A673 (cell line): ENCODE measurements at regions not wholly inside any gene's neighbourhood (a gene's known extent, or its start where the extent isn't known, plus 50 kb on each side); places are given as distances from the start of the nearest gene placed in this dataset.

ENCODE experiments used
- BruUV-seq: library from RNA; stranded (reverse); fragments of 400-500 nt; replicated peaks from 2 replicates; lab custom pipeline; 2021; lab: Mats Ljungman, UMichigan
- CTCF ChIA-PET: fragments of 300-600 bp; sonication (Branson Sonifier 250); formaldehyde crosslinking; loops from one replicate; lab custom pipeline; 2022; ENCODE audit warnings: antibody characterized with exemption; lab: Charles Lee
- POLR2A ChIA-PET: fragments of 300-600 bp; sonication (Branson Sonifier 250); formaldehyde crosslinking; loops from one replicate; lab custom pipeline; 2022; ENCODE audit warnings: antibody characterized with exemption; ENCODE audit not compliant: low non-redundant PET; lab: Charles Lee
- DNase-seq: peaks from one replicate; pipeline ENCODE4 v3.0.0-alpha.2; 2015; ENCODE audit warnings: low spot score
- H3K27ac ChIP-seq: fragments of 200-600 bp; sonication (generic); 2 replicates; pipeline ENCODE4 v1.5.1; 2016; ENCODE audit warnings: mixed run types, low read depth, mild to moderate bottlenecking, mixed read lengths, antibody characterized with exemption, low read length; ENCODE audit not compliant: poor library complexity, severe bottlenecking
- H3K27me3 ChIP-seq: fragments of 200-600 bp; sonication (generic); replicated peaks from 2 replicates; pipeline ENCODE4 v1.6.1; 2017; ENCODE audit warnings: mixed run types, low read depth, mild to moderate bottlenecking, mixed read lengths, antibody characterized with exemption, low read length; ENCODE audit not compliant: insufficient read depth, poor library complexity
- H3K36me3 ChIP-seq: fragments of 200-600 bp; sonication (generic); 2 replicates; pipeline ENCODE4 v1.6.1; 2016; ENCODE audit warnings: mixed run types, mild to moderate bottlenecking, mixed read lengths, antibody characterized with exemption, low read length; ENCODE audit not compliant: insufficient read depth, poor library complexity, severe bottlenecking
- H3K4me1 ChIP-seq: fragments of 200-600 bp; sonication (generic); 2 replicates; pipeline ENCODE4 v1.6.1; 2017; ENCODE audit warnings: mixed run types, mild to moderate bottlenecking, mixed read lengths, antibody characterized with exemption, low read length; ENCODE audit not compliant: insufficient read depth, poor library complexity, severe bottlenecking
- H3K4me3 ChIP-seq: fragments of 200-600 bp; sonication (generic); 2 replicates; pipeline ENCODE4 v1.5.1; 2016; ENCODE audit warnings: low read depth, mixed run types, mild to moderate bottlenecking, mixed read lengths, low read length; ENCODE audit not compliant: poor library complexity, severe bottlenecking
- H3K9me3 ChIP-seq: fragments of 200-600 bp; sonication (generic); 2 replicates; pipeline ENCODE4 v1.6.1; 2016; ENCODE audit warnings: mixed run types, low read depth, mild to moderate bottlenecking, mixed read lengths, antibody characterized with exemption, low read length; ENCODE audit not compliant: poor library complexity, severe bottlenecking
- CTCF ChIP-seq: fragments of 300-800, 200-600 bp; sonication (generic); conservative IDR thresholded peaks from 2 replicates; pipeline ENCODE4 v1.5.1; 2017; ENCODE audit warnings: low read depth, mild to moderate bottlenecking, antibody characterized with exemption, low read length, moderate library complexity, mixed read lengths
- EZH2 ChIP-seq: fragments of 200-600 bp; sonication (generic); IDR thresholded peaks from 2 replicates; pipeline ENCODE4 v1.6.1; 2017; ENCODE audit warnings: borderline replicate concordance, low read depth, mild to moderate bottlenecking, mixed read lengths, antibody characterized with exemption, low read length; ENCODE audit not compliant: poor library complexity, severe bottlenecking
- intact Hi-C: fragments of 100-400 bp; cut with micrococcal nuclease; formaldehyde crosslinking; loops from one replicate; pipeline ENCODE4 v1.10.0; 2022; ENCODE audit not compliant: unreplicated experiment

- ChIA-PET POLR2A (no interaction called here), CTCF (no interaction called here)
- intact Hi-C loops: no loop called here
- TF ChIP-seq CTCF: no peak
- no peak for TF ChIP-seq EZH2
- H3K4me3 ChIP-seq: no peak overlapping the region
- DNase-seq: no peak
- no peaks in the 10 kb centered on the region for H3K27me3 ChIP-seq
- no TSS peak for BruUV-seq
- H3K27ac ChIP-seq: peak overlapping the region; percentile 99
- H3K9me3 ChIP-seq: peaks cover 7% of the 10 kb centered on the region
- no peaks in the 10 kb centered on the region for H3K36me3 ChIP-seq
- H3K4me1 ChIP-seq: peaks cover 28% of the 10 kb centered on the region
Measured at GRCh38 chr22:48868554-48868953, 959.1 kb downstream of the BRD1 start.

GRCh38 chr22:48867891-48868290, 959.8 kb downstream of the BRD1 start:
- intact Hi-C loops: no loop called here
- BruUV-seq: no TSS peak
- H3K4me3 ChIP-seq: no peak overlapping the region
- TF ChIP-seq CTCF: no peak
- TF ChIP-seq EZH2: no peak
- no peaks in the 10 kb centered on the region for H3K36me3 ChIP-seq
- ChIA-PET CTCF (no interaction called here), POLR2A (no interaction called here)
- DNase-seq: no peak
- H3K27me3 ChIP-seq: no peaks in the 10 kb centered on the region
- H3K27ac ChIP-seq: peak overlapping the region; percentile 99
- H3K9me3 ChIP-seq: peaks cover 7% of the 10 kb centered on the region
- peaks cover 22% of the 10 kb centered on the region for H3K4me1 ChIP-seq

- ChIA-PET POLR2A (no interaction called here), CTCF (no interaction called here)
- Histone ChIP-seq H3K27ac (peak overlapping the region; percentile 99), H3K27me3 (no peaks in the 10 kb centered on the region), H3K36me3 (no peaks in the 10 kb centered on the region), H3K9me3 (peaks cover 7% of the 10 kb centered on the region), H3K4me3 (no peak overlapping the region), H3K4me1 (peaks cover 16% of the 10 kb centered on the region)
- intact Hi-C loops: no loop called here
- DNase-seq: no peak
- TF ChIP-seq CTCF (no peak), EZH2 (no peak)
- no TSS peak for BruUV-seq
Measured at GRCh38 chr22:48866906-48867681, 960.6 kb downstream of the BRD1 start.
